Fibroblast of peridontal ligament (primary cell): ENCODE measurements at regions not wholly inside any gene's neighbourhood (a gene's known extent, or its start where the extent isn't known, plus 50 kb on each side); places are given as distances from the start of the nearest gene placed in this dataset.
"Not testable (repeated sequence)": the region's sequence is repeated elsewhere in the genome, so short reads cannot be mapped to it uniquely, and the experiment has no call there.

Experiments used
- DNase-seq: peaks from one replicate; pipeline ENCODE4 v3.0.0-alpha.2; 2010; ENCODE audit errors: extremely low read depth

DNA sequence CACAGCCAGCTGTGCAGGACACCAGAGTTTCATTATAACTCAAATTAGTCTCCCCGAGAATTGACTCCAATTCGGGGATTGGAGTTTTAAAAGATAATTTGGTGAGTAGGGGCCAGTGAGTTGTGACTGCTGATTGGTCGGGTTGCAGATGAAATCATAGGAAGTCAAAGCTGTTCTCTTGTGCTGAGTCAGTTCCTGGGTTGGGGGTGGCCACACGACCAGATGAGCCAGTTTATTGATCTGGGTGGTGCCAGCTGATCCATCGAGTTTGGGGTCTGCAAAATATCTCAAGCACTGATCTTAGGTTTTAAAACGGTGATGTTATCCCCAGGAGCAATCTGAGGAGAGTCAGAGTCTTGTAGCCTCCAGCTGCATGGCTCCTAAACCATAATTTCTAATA lies 82.7 kb upstream of the SLC66A3 start:
- DNase-seq: no peak

GRCh38 chr2:11073251-11073650 lies 82.0 kb upstream of the SLC66A3 start:
- no peak for DNase-seq

- peak; percentile 32 for DNase-seq
Observed at GRCh38 chr2:11073776-11074175, 81.5 kb upstream of the SLC66A3 start.

GRCh38 chr2:11074246-11074820 lies 80.9 kb upstream of the SLC66A3 start:
- no peak for DNase-seq

DNA sequence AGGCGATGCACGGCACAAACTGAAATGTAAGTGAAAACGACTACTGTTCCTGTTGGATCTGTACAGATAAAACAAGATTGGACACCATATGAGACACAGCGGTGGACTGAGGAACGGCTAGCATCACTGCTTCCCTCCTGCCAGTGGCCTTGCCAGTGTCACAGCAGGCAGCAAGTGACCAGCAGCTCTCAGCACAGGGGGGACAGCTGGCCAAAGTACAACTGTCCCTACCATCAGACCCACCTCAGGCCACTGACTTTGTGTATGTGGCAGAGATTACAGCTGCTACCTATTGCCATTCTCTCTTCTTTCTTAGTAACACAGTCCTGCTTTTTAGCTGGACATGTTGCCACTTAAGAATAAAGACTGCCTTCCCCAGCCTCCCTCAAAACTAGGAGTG lies 80.0 kb upstream of the SLC66A3 start:
- DNase-seq: no peak

DNA sequence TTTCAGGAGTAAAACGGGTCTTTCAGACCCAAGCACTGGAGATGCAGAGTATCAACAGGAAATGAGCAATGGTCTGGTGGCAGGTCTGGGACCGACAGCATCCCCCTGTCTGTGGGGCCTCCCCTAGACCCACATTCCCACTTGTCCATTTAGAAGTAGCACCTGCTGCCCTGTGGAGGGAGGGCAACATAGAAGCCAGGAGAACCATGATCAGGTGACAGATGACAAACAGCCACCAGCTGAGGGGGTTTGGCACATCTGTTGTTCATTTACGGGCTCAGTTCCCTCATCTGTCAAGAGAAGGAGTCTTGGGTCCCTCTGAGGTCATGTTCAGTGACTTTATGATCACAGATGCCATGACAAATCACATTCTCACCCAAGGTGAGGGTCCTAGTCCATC lies 77.9 kb upstream of the SLC66A3 start:
- DNase-seq: no peak

DNA sequence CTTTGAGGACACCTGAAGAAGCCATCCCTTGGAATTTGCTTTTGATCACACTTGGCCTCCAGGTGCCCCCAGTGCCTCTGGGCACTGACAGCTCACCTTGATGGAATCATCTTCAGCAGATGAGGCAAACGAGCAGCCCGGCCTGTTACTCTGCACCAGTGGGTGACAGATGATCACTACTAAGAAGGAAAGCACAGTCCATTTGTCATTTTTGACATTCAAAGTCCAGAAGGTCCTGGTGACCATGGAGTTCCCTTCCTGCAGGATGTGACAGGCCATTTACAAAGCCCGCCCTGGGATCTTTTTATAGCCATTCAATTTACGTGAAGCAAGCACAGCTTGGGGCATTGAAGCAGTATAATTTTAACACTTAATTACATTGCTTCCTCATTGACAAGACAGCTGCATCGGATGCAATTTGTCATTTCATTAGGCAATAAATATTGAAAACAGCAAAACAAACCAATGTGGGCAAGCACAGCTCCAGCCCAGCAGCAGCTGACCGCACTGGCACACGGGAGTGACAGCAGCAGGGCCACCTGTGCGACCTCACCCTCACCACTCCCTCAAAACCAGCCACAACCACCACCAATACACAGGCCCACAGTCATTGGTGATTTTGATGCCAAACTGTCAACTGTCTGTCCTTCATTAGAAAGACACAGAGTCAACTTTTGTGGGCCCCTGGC lies 76.0 kb upstream of the SLC66A3 start:
- no peak for DNase-seq

- DNase-seq: no peak
Observed at GRCh38 chr2:11080253-11081115, 74.8 kb upstream of the SLC66A3 start.

DNA sequence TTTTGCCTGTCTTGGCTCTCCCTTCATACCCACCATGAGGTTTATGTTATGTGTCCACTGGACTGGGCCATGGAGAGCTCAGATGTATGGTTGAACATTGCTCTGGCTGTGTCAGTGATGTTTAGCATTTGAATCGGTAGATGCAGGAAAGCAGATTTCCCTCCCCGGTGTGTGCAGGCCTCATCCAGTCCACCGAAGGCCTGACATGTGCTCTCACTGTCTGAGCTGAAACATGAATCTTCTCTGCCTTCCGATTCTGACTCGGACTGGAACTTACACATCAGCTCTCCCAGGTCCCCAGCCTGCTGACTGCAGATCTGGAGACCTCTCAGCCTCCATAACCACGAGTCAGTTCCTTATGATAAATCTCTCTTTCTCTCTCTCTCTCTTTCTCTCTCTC lies 72.4 kb upstream of the SLC66A3 start:
- DNase-seq: no peak

GRCh38 chr2:11088821-11089220 lies 66.4 kb upstream of the SLC66A3 start:
- DNase-seq: not testable (repeated sequence)

GRCh38 chr2:11090187-11090586 lies 65.1 kb upstream of the SLC66A3 start:
- DNase-seq: no peak

DNA sequence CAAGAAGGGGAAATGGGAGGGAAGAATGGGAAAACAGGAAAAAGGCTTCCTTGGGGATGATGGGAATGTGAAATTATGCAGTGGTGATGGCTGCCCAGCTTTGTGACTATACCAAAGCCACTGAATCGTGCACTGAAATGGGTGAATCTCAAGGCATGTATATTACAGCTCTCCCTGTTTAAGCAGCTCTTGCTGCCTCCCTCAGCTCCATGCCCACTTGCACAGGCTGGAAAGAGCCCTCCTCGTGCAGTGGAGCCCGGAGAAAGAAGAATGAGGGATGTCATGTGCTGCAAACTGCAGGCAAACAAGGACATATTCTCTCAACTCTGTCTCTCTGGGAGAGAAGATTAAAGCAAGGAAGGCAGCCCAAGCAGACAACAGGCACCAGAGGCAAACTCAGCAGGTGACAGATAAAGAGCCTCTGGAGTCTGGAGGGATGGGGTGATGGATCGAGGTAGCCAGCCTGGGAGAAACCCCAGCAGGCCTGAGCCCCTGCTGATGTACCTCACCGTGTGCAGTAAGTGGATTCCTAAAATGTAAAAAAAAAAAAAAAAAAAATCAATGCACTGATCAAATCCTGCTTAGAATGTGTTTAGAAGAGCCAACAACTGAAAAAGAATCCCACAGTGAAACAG lies 62.4 kb upstream of the SLC66A3 start:
- DNase-seq: no peak

DNA sequence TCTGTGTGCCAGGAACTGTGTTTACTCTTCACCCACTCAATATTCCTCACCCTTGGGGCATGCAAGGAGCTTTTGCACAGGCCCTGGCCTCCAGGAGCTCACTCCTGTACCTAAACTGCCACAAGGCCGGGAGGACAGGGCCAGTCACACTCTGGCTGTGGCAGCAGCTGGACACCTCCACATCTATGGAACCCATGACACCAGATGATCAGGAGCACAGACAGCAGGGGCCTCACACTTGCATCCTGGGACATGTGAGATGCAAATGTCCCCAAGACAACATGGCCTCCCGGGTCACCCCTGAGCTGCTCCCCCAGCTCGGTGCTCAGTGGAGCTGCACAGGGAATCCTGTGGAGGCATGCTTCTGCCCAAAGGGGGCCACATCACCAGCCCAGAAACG lies 61.8 kb upstream of the SLC66A3 start:
- no peak for DNase-seq

DNA sequence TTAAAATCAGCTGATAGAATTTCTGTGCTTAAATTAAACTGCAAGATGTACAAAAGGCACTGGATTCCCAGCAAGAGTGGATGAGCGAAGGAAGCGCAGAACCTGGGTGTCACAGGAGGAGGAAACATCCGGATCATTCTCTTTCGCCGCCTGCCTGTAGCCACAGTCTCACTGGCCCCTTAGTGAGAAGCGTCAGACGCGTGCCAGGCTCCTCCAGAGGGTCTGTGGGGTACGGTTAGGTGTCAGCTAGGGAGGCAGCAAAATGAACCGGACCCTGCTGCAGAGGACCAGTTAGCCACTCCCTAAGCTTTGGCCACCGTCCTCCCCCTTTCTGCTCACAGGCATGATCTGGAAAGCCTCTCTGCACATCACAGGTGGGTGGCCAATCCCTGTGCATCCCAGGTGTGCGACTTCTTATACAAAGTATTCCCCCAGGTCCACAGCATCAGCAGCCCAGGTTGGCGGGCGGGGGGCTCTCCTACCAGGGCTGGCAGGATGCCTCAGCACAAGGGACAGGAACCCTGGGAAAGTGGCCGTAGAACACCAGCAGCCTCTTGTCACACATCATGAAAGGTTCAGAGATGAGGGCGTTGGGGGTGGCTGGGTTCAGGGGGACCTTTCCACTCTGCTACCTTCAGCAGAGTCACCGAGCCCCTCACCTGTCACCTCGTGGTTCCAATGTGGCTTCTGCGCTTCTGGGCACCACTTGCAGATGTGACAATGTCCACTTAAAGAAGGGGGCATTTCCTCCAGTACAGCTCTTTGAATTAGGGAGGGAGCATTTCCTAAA lies 61.1 kb upstream of the SLC66A3 start:
- DNase-seq: no peak

DNA sequence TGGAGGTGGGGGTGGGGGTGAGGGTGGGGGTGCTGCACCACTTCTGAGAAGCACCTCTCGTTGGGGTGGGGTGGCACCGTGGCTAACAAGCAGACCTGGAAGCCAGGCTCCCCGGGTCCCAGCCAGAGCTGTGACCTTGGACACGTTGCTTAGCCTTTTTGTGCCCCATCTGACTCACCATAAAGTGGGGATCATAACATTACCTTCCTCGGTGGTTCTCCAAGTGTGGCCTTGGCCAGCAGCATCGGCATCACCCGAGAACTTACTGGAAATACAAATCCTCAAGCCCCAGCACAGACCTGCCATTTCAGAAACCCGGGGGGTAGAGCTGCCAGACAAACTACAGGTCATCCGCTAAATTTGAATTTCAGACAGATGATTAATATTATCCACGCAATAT lies 58.7 kb upstream of the SLC66A3 start:
- no peak for DNase-seq

DNA sequence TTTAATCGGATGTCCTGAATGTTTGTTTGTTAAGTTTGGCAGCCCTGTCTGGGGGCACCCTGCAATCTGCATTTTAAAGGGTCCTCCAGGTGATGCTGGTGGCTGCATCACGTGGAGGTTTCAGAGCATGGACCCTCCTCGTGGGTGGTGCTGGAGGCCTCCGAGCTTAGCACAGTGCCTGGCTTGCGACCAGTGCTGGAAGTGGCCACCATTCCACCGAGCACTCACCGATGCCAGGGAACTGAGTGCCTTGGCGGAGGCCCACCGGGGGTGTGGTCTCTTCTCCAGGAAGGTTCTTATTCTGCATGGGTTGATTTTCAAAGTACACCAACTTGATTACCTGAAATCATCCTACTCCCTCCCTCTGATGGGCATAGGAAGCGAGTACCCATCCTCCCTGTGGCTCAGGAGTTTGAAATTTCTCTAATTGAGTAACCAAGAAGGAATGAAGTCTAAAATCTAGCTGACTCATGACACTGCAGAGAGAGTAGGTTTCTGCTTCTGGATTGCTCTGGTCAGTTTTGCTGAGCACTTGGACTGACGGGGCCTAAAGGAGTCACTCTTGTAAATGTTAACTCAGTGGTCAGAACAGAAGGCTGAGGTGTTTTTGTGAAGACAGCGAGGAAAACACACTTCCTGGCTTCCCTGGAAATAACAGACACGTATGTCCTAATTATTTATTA lies 58.1 kb upstream of the SLC66A3 start:
- DNase-seq: peak; percentile 62

GRCh38 chr2:11097854-11098387 lies 57.3 kb upstream of the SLC66A3 start:
- DNase-seq: no peak

GRCh38 chr2:11099122-11100065 lies 55.9 kb upstream of the SLC66A3 start:
- no peak for DNase-seq

DNA sequence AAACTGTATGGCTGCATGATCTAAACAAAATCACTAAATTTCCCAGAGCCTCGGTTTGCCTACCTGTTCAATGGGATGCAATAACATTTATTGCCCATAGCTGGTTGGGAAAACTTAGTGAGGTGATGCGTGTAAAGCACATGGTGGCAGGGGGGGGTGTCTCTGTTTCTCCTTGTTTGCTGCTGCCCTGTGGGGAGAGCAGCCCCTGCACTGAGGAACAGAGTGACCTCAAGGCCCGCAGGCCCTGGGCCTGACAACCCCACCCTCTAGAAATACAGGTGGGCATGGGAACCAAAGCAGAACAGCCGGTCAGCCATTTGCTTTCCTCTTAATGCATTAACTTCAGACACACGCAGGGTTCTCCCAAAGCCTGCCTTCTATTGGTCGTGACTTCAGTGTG lies 55.1 kb upstream of the SLC66A3 start:
- no peak for DNase-seq

GRCh38 chr2:11100976-11101375 lies 54.3 kb upstream of the SLC66A3 start:
- no peak for DNase-seq
